H9 (cell line): ENCODE measurements at regions not wholly inside any gene's neighbourhood (a gene's known extent, or its start where the extent isn't known, plus 50 kb on each side); places are given as distances from the start of the nearest gene placed in this dataset.

Experiments
- DNase-seq: peaks from one replicate; pipeline ENCODE4 v3.0.0-alpha.2; 2017
- H2AFZ ChIP-seq: one replicate; pipeline ENCODE4 v1.6.1; 2013; ENCODE audit warnings: mild to moderate bottlenecking, low read length, control low read depth, moderate library complexity
- H2AK5ac ChIP-seq: 2 replicates; pipeline ENCODE4 v1.6.1; 2013; ENCODE audit warnings: low read length, control low read depth, mixed read lengths; ENCODE audit not compliant: insufficient read length
- H2BK120ac ChIP-seq: one replicate; pipeline ENCODE4 v1.6.1; 2013; ENCODE audit warnings: low read depth, mild to moderate bottlenecking, low read length, control low read depth, inconsistent platforms; ENCODE audit not compliant: poor library complexity, severe bottlenecking
- H2BK12ac ChIP-seq: 2 replicates; pipeline ENCODE4 v1.6.1; 2013; ENCODE audit warnings: low read length, control low read depth, mixed read lengths, low read depth; ENCODE audit not compliant: insufficient read length
- H2BK15ac ChIP-seq: 2 replicates; pipeline ENCODE4 v1.6.1; 2013; ENCODE audit warnings: low read depth, low read length, control low read depth
- H2BK20ac ChIP-seq: one replicate; pipeline ENCODE4 v1.6.1; 2013; ENCODE audit warnings: low read depth, mild to moderate bottlenecking, low read length, control low read depth, inconsistent platforms; ENCODE audit not compliant: poor library complexity, severe bottlenecking
- H2BK5ac ChIP-seq: 2 replicates; pipeline ENCODE4 v1.6.1; 2013; ENCODE audit warnings: low read length, control low read depth, mixed read lengths; ENCODE audit not compliant: insufficient read length
- H3K14ac ChIP-seq: 2 replicates; pipeline ENCODE4 v1.6.1; 2013; ENCODE audit warnings: low read length, control low read depth; ENCODE audit not compliant: insufficient read depth
- H3K18ac ChIP-seq: 2 replicates; pipeline ENCODE4 v1.6.1; 2013; ENCODE audit warnings: low read depth, mild to moderate bottlenecking, mixed read lengths, low read length, control low read depth; ENCODE audit not compliant: insufficient read length
- H3K23ac ChIP-seq: 2 replicates; pipeline ENCODE4 v1.6.1; 2013; ENCODE audit warnings: low read length, control low read depth, mixed read lengths, low read depth; ENCODE audit not compliant: insufficient read length
- H3K23me2 ChIP-seq: 2 replicates; pipeline ENCODE4 v1.6.1; 2013; ENCODE audit warnings: low read depth, mild to moderate bottlenecking, mixed read lengths, low read length, control low read depth; ENCODE audit not compliant: insufficient read length, poor library complexity, severe bottlenecking
- H3K27ac ChIP-seq: 2 replicates; pipeline ENCODE4 v1.5.1; 2013; ENCODE audit warnings: low read length, control low read depth, mixed read lengths, low read depth; ENCODE audit not compliant: insufficient read length
- H3K27me3 ChIP-seq: 2 replicates; pipeline ENCODE4 v1.6.1; 2013; ENCODE audit warnings: low read length, control low read depth, inconsistent platforms; ENCODE audit not compliant: insufficient read depth
- H3K4ac ChIP-seq: 2 replicates; pipeline ENCODE4 v1.6.1; 2013; ENCODE audit warnings: low read depth, mild to moderate bottlenecking, control low read depth, inconsistent platforms, low read length, moderate library complexity
- H3K4me1 ChIP-seq: 2 replicates; pipeline ENCODE4 v1.6.1; 2013; ENCODE audit warnings: low read length, control low read depth, inconsistent platforms; ENCODE audit not compliant: insufficient read depth
- H3K4me2 ChIP-seq: 2 replicates; pipeline ENCODE4 v1.6.1; 2013; ENCODE audit warnings: low read length, control low read depth, mixed read lengths; ENCODE audit not compliant: insufficient read length, insufficient read depth
- H3K56ac ChIP-seq: 2 replicates; pipeline ENCODE4 v1.6.1; 2013; ENCODE audit warnings: low read depth, mild to moderate bottlenecking, mixed read lengths, low read length, control low read depth; ENCODE audit not compliant: insufficient read length
- H3K79me1 ChIP-seq: 2 replicates; pipeline ENCODE4 v1.6.1; 2013; ENCODE audit warnings: low read depth, mild to moderate bottlenecking, moderate library complexity, low read length, control low read depth, inconsistent platforms; ENCODE audit not compliant: insufficient read depth, poor library complexity, severe bottlenecking
- H3K79me2 ChIP-seq: 2 replicates; pipeline ENCODE4 v1.6.1; 2013; ENCODE audit warnings: low read length, control low read depth, inconsistent platforms; ENCODE audit not compliant: insufficient read depth
- H3K9ac ChIP-seq: 2 replicates; pipeline ENCODE4 v1.6.1; 2013; ENCODE audit warnings: low read length, control low read depth, mixed read lengths; ENCODE audit not compliant: insufficient read length; ENCODE audit errors: extremely low read depth
- H3K9me3 ChIP-seq: one replicate; pipeline ENCODE4 v1.6.1; 2013; ENCODE audit warnings: low read depth, low read length, inconsistent platforms; ENCODE audit not compliant: control insufficient read depth
- H3T11ph ChIP-seq: one replicate; pipeline ENCODE4 v1.6.1; 2013; ENCODE audit warnings: mild to moderate bottlenecking, low read length, control low read depth, inconsistent platforms
- H4K20me1 ChIP-seq: one replicate; pipeline ENCODE4 v1.6.1; 2013; ENCODE audit not compliant: control insufficient read depth, insufficient read length, insufficient read depth
- H4K5ac ChIP-seq: 2 replicates; pipeline ENCODE4 v1.6.1; 2013; ENCODE audit warnings: low read depth, mild to moderate bottlenecking, mixed read lengths, low read length, control low read depth; ENCODE audit not compliant: insufficient read length
- H4K8ac ChIP-seq: replicated peaks from 2 replicates; pipeline ENCODE4 v1.6.1; 2013; ENCODE audit warnings: low read length, control low read depth, mixed read lengths, low read depth; ENCODE audit not compliant: insufficient read length
- H4K91ac ChIP-seq: 2 replicates; pipeline ENCODE4 v1.6.1; 2013; ENCODE audit warnings: low read depth, mild to moderate bottlenecking, moderate library complexity, mixed read lengths, low read length, control low read depth; ENCODE audit not compliant: insufficient read length
- H3K27ac Mint-ChIP-seq, 3 experiments: 2 replicates in 2 of 3; 3 replicates in 1 of 3; pipeline ENCODE4 v1.8.0; 2020 to 2021; ENCODE audit warnings: mixed read lengths in 3 of 3, mild to moderate bottlenecking in 1 of 3, moderate library complexity in 1 of 3
- H3K27me3 Mint-ChIP-seq: 2 replicates; pipeline ENCODE4 v1.8.0; 2021; ENCODE audit warnings: low read depth, mild to moderate bottlenecking, moderate library complexity, mixed read lengths
- H3K36me3 Mint-ChIP-seq, 3 experiments: 2 replicates in 2 of 3; 3 replicates in 1 of 3; pipeline ENCODE4 v1.8.0; 2020 to 2021; ENCODE audit warnings: low read depth in 3 of 3, mixed read lengths in 3 of 3; ENCODE audit not compliant: insufficient read depth in 1 of 3
- H3K4me1 Mint-ChIP-seq, 2 experiments: 2 replicates each; pipeline ENCODE4 v1.8.0; 2020; ENCODE audit warnings: mixed read lengths in 2 of 2
- H3K4me3 Mint-ChIP-seq, 2 experiments: 2 replicates in 1 of 2; 3 replicates in 1 of 2; pipeline ENCODE4 v1.8.0; 2020 to 2021; ENCODE audit warnings: mild to moderate bottlenecking in 2 of 2, mixed read lengths in 2 of 2, moderate library complexity in 1 of 2
- H3K9me3 Mint-ChIP-seq, 2 experiments: 2 replicates in 1 of 2; 3 replicates in 1 of 2; pipeline ENCODE4 v1.8.0; 2020; ENCODE audit warnings: mild to moderate bottlenecking in 2 of 2, mixed read lengths in 2 of 2, moderate library complexity in 1 of 2
- WGBS: extraction: QIAGEN DNeasy Blood & Tissue Kit; methylation state at CpG from one replicate; pipeline ENCODE4 v1.1.7; 2013; ENCODE audit warnings: missing lambda C conversion rate, low lambda C conversion rate, mixed read lengths; ENCODE audit not compliant: insufficient read length; ENCODE audit errors: extremely low coverage; 5-methylcytosine and 5-hydroxymethylcytosine counted together
- TF ChIP-seq, protein P1 (sequence below): fragments of 200-600 bp; sonication (generic); conservative IDR thresholded peaks from 3 replicates; pipeline ENCODE4 v1.8.0; 2021; ENCODE audit warnings: antibody characterized with exemption, mild to moderate bottlenecking

DNA sequence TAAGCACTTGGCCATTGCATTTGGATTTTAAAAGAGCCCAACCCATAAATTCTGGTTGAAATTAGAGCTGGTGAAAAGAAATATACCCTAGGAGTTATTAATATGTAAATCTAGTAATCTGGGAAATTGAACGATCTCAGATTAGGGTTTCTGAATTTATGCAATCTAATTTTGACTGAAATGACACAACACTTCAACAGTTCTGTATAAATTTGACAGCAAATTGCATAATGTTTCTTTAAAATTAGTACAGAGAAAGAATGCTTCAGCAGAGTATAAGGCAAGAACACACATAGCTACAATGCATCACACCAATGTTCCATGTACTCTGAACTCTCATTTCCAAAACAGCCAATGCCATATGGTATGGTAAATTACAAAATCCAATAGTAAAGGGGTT lies 201.5 kb upstream of the ITGA4 start:
- Histone ChIP-seq H3K56ac (no peak overlapping the region), H3K4me2 (no peak overlapping the region), H2BK20ac (no peak overlapping the region), H3T11ph (no peak overlapping the region), H3K23ac (no peak overlapping the region), H3K14ac (no peak overlapping the region), H3K4ac (no peak overlapping the region), H4K91ac (no peak overlapping the region), H4K5ac (no peak overlapping the region), H2BK5ac (no peak overlapping the region), H4K20me1 (no peaks in the 10 kb centered on the region), H3K79me1 (no peaks in the 10 kb centered on the region), H2BK12ac (no peak overlapping the region), H2AK5ac (no peak overlapping the region), H3K18ac (no peak overlapping the region), H2BK120ac (no peak overlapping the region), H3K4me1 (no peaks in the 10 kb centered on the region), H3K9ac (no peak overlapping the region), H3K9me3 (no peaks in the 10 kb centered on the region), H4K8ac (no peak overlapping the region), H3K23me2 (no peaks in the 10 kb centered on the region), H2BK15ac (no peak overlapping the region), H2AFZ (no peak overlapping the region), H3K79me2 (no peaks in the 10 kb centered on the region), H3K27me3 (no peaks in the 10 kb centered on the region), H3K27ac (no peak overlapping the region)
- TF ChIP-seq, protein P1, sequence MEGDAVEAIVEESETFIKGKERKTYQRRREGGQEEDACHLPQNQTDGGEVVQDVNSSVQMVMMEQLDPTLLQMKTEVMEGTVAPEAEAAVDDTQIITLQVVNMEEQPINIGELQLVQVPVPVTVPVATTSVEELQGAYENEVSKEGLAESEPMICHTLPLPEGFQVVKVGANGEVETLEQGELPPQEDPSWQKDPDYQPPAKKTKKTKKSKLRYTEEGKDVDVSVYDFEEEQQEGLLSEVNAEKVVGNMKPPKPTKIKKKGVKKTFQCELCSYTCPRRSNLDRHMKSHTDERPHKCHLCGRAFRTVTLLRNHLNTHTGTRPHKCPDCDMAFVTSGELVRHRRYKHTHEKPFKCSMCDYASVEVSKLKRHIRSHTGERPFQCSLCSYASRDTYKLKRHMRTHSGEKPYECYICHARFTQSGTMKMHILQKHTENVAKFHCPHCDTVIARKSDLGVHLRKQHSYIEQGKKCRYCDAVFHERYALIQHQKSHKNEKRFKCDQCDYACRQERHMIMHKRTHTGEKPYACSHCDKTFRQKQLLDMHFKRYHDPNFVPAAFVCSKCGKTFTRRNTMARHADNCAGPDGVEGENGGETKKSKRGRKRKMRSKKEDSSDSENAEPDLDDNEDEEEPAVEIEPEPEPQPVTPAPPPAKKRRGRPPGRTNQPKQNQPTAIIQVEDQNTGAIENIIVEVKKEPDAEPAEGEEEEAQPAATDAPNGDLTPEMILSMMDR = no peak
- no peak overlapping the region for H3K27ac Mint-ChIP-seq
- no peaks in the 10 kb centered on the region for H3K9me3 Mint-ChIP-seq
- H3K4me3 Mint-ChIP-seq = no peak overlapping the region
- DNase-seq = no peak
- WGBS = no CpG with 5 or more reads among the region's 1 CpG
- H3K27me3 Mint-ChIP-seq = no peaks in the 10 kb centered on the region
- no peaks in the 10 kb centered on the region for H3K36me3 Mint-ChIP-seq
- no peaks in the 10 kb centered on the region for H3K4me1 Mint-ChIP-seq
